HG02571 (cell line): ENCODE measurements at regions not wholly inside any gene's neighbourhood (a gene's known extent, or its start where the extent isn't known, plus 50 kb on each side); places are given as distances from the start of the nearest gene placed in this dataset.
"Not testable (repeated sequence)": the region's sequence is repeated elsewhere in the genome, so short reads cannot be mapped to it uniquely, and the experiment has no call there.

ENCODE experiments used
- ATAC-seq: cut with Tn5 transposase; IDR thresholded peaks from one replicate; pipeline ENCODE4 v1.9.1; 2021; ENCODE audit warnings: mild to moderate bottlenecking, moderate library complexity; ENCODE audit not compliant: unreplicated experiment

DNA sequence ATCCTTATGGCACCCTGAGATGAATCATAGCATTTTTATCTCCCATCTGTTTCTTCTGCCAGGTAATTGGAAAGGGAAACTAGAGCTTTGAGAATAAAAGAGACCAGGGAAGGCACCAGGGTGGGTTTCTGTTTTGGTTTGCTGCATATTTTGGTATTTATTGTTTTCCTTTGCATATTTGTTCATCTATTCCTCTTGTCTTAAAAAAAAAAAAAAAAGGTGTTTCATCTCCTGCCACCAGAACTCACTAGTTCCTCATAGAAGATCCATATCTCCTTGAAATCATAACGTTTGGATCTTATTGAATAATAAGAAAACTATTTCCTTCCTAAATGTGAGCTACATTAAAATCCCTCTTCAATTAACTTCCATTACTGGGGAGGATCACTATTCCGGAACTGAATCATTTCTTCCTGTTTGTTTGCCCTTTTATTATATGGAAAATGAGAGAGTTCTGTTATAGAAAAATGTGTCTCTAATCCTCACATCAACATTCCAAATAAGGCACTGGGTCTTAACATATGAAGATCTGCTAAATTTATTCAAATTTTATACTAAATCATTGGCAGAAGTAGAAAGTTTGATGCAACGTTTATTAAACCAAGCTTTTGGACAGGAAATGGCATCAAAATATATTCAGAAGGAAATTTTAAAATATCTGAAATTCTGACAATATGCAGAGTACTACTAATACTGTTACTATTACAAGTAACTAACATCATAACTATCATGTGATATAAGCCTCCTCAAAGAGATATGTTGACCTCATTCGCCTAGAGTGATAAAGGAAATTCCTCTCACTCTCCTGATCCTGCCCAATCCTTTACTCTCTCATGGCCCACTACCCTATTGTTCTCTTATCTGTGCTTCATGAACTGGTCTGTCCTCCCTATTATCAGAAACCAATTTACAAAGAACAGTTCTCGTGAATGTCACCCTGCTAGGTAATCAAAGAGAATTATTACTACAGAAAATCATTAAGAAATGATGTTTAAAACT is 229.4 kb upstream of the RSPO3 start:
- ATAC-seq: no peak

DNA sequence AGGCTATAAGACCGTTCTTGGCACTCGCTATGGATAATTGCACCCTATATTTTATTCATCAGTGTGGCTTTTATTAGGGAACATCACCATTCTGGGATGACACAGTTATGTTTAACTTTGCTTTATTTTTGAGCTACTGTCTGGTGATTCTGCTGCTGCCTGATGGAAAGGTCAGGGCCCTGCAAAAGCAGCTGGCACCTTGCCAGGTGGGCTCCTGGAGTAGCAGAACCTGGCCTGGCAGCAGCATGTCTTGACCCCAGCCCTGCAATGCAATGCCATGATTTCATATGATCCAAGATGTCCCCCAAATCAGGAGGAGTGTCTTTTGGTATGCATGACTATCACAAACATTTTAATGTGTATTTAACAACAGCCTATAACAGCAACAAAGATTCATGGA is 228.4 kb upstream of the RSPO3 start:
- no peak for ATAC-seq

DNA sequence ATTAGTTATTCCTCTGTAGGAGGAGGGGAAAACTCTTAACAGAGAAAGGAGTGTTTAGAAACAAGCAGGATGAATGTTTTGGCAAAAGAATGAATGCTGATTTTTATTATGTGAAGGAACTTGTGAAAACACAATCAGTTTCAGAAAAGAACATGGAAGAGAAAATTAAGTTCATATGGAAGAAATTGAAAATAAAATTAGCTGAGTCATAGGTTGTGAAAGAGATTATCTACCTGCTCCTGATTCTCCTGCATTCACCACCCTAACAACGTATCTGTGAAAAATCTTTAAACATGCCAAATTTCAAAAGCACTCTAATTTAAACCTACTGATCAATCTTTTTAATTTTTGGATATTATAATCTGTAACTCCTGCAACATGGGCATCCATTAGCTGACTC is 227.3 kb upstream of the RSPO3 start:
- ATAC-seq: no peak

DNA sequence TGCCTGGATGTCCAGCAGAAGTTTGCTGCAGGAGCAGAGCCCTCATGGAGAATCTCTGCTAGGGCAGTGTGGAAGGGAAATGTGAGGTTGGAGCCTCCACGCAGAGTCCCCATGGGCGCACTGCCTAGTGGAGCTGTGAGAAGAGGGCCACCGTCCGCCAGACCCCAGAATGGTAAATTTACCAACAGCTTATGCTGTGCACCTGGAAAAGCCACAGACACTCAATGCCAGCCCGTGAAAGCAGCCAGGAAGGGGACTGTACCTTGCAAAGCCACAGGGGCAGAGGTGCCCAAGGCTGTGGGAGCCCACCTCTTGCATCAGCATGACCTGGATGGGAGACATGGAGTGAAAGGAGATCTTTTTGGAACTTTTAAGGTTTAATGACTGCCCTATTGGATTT is 225.6 kb upstream of the RSPO3 start:
- not testable (repeated sequence) for ATAC-seq

DNA sequence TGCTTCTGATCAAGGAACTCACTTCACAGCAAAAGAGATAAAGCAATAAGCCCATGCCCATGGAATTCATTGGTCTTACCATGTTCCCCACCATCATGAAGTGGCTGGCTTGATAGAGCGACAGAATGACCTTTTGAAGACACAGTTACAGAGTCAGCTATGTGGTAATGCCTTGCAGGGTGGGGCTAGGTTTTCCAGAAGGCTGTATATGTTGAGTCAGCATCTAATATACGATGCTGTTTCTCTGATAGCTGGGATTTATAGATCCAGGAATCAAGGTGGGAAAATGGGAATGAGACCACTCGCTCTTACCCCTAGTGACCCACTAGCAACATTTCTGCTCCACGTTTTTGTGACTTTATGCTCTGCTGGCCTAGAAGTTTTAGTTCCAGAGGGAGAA is 220.7 kb upstream of the RSPO3 start:
- no peak for ATAC-seq

DNA sequence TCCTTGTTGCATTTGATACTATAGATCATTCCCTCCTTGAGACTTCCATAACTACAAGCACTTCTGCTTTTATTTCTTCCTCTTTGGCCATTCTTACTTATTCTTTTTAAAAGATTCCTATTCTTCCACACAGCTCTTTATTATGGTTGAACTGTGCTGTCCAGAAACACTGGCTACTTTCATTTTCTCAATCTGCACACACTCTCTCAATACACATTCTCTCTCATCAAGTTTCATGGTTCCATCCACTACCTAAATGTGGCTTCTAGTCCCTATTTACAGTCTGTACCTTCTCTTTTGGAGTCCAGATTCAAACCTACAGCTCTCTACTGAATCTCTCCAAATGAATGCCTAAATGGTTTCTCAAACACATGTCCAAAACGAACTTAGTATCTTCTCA is 214.3 kb upstream of the RSPO3 start:
- ATAC-seq: no peak

DNA sequence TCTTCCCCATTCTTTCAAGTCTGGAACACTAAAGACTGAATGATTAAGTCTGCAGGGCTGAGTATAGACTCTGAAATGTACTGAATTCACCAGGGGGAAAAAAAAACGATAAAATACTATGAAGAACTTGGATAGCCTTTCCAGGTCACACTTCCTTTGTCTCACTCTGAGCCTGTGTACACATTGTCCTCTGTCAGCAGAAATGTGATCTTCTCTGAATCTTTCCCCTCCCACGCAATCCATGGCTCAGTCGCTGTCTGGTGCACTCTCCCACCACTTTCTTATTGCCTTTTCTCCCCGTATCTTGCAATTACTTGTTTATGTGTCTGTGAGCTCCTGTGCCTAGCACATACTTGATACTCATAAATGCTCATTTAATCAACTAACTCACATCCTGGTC is 212.6 kb upstream of the RSPO3 start:
- no peak for ATAC-seq

DNA sequence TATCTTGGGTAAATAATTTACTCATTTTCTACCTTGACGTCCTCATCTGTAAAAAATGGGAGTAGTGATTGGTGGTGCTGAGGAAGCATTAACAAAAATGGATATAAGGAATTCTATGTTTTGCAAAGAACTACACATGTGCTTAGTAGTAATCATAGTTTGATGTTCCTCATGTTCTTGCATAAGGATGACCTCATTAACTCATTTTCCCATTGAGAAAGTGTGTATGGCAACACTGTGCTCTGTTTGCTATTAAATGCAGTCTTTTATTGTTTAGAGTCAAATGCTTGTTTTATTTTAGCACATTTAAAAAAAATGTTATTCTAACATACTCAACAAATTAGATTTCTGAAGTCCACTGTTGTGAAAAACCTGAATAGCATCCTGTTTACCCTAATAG is 211.2 kb upstream of the RSPO3 start:
- no peak for ATAC-seq

DNA sequence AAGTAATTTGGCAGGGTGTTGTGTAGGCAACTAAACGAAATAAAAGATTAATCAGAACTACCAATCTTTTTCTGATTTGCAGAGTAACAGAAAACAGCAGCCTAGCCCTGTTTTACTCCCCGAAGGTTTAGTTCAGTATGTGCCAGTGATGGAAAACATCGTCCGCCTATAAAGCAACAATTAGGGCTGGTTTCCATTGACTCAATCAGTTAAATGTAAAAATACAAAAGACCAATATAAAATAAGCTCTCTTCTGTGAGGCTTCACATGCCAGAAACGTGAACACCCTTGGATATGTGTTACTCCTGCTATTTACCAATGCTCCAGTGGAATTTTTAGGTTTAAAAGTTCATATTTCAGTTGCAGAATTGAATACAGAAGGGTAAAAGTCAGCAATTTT is 210.5 kb upstream of the RSPO3 start:
- no peak for ATAC-seq

DNA sequence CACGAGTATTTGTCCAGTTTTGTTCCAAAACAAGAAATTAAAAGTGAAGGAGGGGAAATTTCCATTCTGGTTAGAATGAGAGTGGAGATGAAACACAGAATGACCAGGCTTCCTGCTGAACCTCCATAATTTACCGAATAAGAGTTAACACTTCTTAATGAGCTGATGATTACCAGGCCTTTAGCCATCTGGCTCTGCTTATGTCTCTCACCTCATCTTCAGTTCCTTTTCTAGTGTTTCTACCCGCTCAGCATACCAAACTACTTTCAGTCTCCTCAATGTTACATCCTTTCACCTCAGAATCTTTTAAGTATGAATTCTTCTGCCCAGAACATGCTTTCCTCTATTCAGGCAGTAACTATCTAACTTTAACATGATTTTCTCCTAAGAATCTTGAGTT is 209.0 kb upstream of the RSPO3 start:
- no peak for ATAC-seq

DNA sequence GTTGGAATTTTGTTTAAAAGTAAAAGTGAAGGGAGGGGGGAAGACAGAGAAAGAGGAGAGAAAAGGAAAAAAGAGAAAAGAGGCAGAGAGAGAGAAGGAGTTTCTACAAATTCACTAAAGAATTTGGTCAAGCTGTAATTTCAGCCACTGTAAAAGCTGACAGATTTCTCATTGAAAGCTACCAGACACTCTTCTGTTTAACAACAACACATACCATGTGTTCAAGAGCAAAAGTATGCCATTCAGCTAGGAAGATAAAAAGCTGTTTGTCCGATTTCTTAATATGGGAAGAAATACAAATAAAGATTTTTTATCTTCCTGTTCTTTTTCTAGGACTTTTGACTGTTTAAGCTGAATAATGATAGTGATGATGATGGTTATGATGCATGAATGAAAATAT is 204.8 kb upstream of the RSPO3 start:
- ATAC-seq: no peak

DNA sequence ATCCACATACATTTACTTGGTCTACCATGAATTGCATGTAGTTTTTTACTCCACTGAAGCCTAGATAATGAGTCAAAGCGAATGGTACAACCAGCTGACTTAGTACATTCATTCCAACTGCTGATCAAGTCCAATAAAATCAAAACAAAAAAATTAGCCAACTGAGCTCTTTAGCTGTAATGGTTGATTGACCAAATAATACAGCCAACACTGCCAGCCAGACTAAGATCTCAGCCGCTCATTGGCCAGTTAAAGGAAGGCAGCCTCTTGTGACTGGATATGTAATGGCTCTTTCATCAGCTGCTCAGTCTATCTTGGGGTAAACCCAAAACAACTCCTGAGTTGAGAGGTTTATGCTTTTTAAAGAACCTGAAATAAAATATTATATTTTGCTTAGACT is 204.3 kb upstream of the RSPO3 start:
- no peak for ATAC-seq

DNA sequence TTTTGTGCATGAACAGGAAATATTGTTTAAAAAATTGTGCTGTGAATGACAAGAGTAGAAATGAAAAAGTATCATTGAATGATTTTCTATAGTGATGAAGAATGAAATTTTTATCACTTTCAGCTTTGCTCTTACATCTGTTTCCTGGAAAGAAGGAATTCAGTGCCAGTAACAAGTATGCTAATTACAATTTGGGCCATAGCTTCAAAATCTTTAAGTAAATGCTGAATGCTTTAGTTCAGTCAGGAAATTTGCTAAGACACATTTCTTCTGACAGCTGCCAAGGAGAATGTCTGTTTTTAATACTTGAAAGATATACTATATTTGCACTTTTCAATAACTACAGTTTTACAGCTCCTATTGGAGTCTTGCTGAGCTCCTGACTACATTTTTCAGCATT is 203.7 kb upstream of the RSPO3 start:
- ATAC-seq: no peak

DNA sequence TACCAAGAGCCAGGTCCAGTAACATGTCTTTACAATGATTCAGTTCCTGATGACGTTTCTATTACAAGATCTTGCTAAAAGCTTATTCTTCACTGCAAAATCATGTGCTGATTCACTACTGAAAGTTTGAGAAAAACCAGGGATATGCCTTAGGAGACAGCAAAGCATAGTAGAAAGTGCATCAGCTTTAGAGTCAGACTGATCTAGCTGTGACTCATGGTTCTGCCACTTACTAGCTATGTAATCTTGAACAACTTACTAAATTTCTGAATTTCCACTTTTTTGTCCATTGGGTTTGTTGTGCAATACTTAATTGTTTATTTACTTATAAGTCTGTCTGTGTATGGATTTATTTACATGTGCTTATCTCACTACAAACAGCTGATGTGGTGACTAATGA is 198.5 kb upstream of the RSPO3 start:
- ATAC-seq: no peak

DNA sequence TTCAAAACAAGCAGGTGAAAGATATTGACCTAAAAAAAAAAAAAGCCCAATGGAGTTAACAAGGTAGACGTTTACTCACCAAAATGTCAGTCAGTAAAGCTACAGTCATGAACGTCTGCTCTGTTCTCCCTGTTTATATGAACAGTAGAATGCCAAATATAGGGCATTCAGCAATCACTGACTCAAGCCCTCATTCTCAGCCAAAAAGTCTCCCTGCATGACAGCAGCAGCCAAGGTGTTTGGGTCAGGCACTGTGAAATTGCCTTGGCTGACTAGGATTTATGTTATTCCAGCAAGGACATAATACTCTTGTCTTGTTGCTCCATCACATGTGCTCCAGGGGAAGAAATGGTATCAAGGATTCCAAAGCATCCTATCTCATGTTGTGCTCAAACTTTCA is 194.7 kb upstream of the RSPO3 start:
- no peak for ATAC-seq

DNA sequence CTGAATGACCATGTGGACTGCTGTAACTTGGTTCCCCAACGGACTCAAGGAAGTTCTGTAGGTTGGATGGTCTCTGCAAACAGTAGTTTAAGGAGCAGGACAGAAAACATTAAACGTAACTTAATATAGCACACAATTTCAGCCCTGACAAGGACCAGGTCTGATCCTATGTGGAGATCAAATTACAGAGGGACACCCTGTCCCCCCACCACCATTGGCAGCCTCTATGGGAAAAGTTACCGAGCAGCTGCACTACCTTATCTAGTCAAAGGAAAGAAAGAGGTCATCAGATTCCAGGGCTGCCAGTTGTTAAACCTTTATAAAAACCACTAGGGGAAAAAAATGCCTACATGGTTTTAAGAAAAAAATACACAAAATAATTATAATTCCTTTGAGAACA is 191.5 kb upstream of the RSPO3 start:
- no peak for ATAC-seq

DNA sequence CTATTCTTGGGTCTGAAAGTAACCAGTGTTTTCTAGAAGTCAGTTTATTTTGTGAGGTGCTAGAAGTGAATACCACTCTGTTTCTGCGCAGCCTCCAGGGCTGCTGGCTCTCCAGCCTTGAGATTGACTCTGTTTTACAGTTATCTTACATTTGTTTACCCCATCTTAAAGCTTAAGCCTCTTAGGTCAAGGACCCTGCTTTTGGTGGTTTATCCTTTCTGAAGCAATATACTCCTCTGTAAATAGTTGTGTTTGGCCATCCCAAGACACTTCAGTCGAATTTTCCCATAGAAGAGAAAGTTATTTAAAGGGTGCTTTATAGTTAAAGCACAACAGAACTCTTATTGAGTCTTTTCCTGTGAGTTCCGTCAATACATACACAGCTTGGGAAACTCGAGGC is 190.6 kb upstream of the RSPO3 start:
- ATAC-seq: no peak

DNA sequence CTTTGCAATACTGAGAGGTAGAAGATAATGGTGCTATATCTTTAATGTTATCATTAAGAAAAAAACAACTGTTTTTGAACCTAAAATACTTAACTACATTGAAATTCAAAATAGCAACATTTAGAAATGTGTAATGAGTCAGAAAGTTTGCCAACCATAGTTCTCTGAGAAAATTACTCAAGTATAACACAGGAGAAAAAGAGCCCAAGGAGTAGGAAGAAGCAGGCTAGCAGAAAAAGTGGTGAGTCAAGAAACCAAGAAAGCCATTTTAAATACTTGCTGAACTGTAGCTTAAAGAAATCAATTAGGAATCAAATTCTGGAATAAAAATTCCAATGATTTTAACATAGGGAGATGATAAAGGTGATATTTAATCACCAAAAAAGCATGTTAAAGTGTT is 181.0 kb upstream of the RSPO3 start:
- ATAC-seq: no peak

DNA sequence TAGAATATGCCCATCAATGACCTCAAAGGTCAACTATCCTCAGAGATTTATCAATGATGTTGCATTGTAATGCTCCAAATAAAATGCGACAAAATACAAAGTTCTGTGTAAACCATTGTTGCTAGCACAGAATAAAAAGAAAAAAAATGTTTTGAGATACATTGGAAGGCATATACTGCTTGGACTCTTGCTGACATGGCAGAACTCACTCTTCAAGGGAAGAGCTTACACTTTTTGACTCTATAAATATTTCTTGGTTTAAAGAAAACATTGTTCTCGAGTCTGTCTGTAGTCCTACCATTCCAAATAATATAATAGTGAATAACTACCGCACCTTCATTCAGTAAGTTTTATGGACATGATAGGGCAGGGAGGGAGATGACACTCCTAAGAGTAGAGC is 178.7 kb upstream of the RSPO3 start:
- no peak for ATAC-seq

DNA sequence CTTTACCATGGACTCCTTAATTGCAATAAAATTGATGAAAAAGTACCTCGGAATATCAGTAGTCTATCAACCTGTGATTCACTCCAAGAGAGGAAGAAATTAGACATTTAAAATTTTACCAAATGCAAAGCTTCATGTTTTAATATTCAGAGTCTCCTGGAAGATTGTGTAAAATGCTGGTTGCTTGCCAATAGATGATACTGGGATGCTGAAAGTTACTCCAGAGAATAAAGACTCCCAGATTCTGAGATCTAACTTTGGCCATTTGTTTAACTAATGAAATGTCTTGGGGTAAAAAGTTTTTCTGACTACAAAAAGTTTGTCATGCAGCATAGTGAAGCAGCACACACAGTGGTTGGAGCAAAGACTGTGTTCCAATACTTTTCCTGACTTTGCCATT is 176.7 kb upstream of the RSPO3 start:
- no peak for ATAC-seq

DNA sequence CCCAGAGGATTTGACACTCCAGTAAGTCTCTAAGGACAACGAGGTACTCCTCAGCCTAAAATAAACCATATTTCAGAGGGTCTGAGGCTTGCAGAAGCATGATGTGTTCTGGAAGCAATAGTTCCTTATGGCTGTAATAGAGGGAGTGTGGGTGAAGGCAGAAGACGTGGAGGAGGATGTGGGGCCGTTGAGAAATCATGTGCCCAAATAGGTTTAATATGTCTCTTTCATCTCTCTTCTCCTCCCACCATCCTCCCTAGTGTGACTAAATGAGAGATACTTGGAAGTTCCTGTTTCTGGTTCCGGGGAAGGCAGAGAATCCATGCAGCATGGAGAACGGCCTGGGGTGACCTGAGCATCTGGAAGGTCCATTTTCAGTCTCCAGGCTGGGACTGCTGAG is 174.0 kb upstream of the RSPO3 start:
- no peak for ATAC-seq

DNA sequence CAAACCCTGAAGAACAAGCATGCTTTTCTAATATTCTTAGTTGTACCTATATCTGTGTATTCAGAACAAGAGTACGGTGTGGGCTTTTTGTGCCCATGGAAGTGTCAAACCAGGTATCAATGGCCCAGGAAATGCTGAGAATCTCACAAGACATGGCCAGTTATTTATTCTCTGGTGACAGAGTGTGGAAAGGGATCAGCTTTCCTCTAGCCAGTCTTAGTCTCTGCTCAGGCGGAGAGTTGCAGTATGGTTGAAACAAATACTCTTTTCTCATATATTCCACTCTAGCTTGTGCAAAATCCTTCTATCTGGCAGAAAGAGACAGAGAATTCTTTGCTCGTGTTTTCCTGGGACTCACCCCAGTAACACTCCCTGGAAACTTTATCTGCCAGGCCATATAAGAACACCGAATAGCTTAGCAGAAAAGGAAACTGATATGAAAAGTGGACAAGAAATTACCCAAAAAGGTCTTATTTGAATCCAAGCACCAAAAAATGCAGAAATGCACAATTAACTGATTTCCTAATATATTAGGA is 173.3 kb upstream of the RSPO3 start:
- ATAC-seq: no peak
